SK-N-SH treated with all-trans-retinoic acid at 6 μM for 48 hours (cell line): ENCODE measurements at regions not wholly inside any gene's neighbourhood (a gene's known extent, or its start where the extent isn't known, plus 50 kb on each side); places are given as distances from the start of the nearest gene placed in this dataset.

Experiments
- ARNTL ChIP-seq: fragments of 450-650 bp; formaldehyde crosslinking; IDR thresholded peaks from 2 replicates; pipeline ENCODE4 v1.5.0; 2020; ENCODE audit warnings: low read depth, mild to moderate bottlenecking, moderate library complexity, borderline replicate concordance
- BACH2 ChIP-seq: fragments of 250-450 bp; sonication (Bioruptor Pico); IDR thresholded peaks from 2 replicates; pipeline ENCODE4 v1.9.0; 2021; ENCODE audit warnings: mild to moderate bottlenecking, borderline replicate concordance
- CSDC2 ChIP-seq: fragments of 250-450 bp; sonication (Bioruptor Pico); IDR thresholded peaks from 2 replicates; pipeline ENCODE4 v1.5.0; 2020; ENCODE audit warnings: mild to moderate bottlenecking, moderate library complexity
- ESRRG ChIP-seq: fragments of 250-450 bp; sonication (Bioruptor Pico); IDR thresholded peaks from 2 replicates; pipeline ENCODE4 v1.6.1; 2021; ENCODE audit warnings: mild to moderate bottlenecking
- GLIS3 ChIP-seq: fragments of 250-450 bp; sonication (Bioruptor Pico); IDR thresholded peaks from 2 replicates; pipeline ENCODE4 v1.5.0; 2020; ENCODE audit warnings: mild to moderate bottlenecking, moderate library complexity
- OSR1 ChIP-seq: fragments of 250-450 bp; sonication (Bioruptor Pico); IDR thresholded peaks from 2 replicates; pipeline ENCODE4 v1.8.0; 2022; ENCODE audit warnings: moderate library complexity, mild to moderate bottlenecking, inconsistent platforms
- RARB ChIP-seq: fragments of 250-450 bp; sonication (Bioruptor Pico); IDR thresholded peaks from 2 replicates; pipeline ENCODE4 v1.8.0; 2021; ENCODE audit warnings: mild to moderate bottlenecking, moderate library complexity
- TCF4 ChIP-seq: fragments of 250-450 bp; sonication (Bioruptor Pico); IDR thresholded peaks from 2 replicates; pipeline ENCODE4 v1.8.0; 2021; ENCODE audit warnings: mild to moderate bottlenecking, moderate library complexity, borderline replicate concordance
- TOX ChIP-seq: fragments of 250-450 bp; sonication (Bioruptor Pico); IDR thresholded peaks from 2 replicates; pipeline ENCODE4 v1.8.0; 2021; ENCODE audit warnings: mild to moderate bottlenecking, moderate library complexity, borderline replicate concordance
- ZFP3 ChIP-seq: fragments of 250-450 bp; sonication (Bioruptor Pico); IDR thresholded peaks from 2 replicates; pipeline ENCODE4 v1.5.0; 2020; ENCODE audit warnings: mild to moderate bottlenecking, moderate library complexity
- ZNF70 ChIP-seq: fragments of 450-650 bp; formaldehyde crosslinking; IDR thresholded peaks from 2 replicates; pipeline ENCODE4 v1.5.0; 2020; ENCODE audit warnings: mild to moderate bottlenecking, moderate library complexity
- TF ChIP-seq, protein P1 (sequence below): fragments of 250-450 bp; sonication (Bioruptor Pico); IDR thresholded peaks from 2 replicates; pipeline ENCODE4 v1.5.1; 2020; ENCODE audit warnings: low read depth, mild to moderate bottlenecking, moderate library complexity

DNA sequence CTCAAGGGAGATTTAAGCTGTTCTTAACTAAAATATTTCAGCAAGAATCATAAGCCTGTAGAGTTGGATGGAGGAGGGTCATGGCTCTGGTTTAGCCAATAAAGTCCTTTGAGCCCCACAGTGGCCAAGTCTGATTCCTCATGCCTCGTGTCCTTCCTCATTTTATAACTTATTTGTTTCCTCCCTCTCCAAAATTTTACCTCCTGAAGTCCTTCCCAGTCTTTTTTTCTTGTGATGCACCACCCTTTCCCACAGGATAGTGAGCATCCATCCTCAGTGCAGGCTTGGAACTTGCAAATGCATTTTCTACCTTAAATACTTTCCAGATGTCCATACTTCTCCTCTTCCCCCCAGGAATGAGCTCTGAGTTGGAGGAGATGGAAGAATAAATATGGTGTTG, 162.7 kb upstream of the AGTR1 start:
- no peak for TF ChIP-seq TOX (CRISPR knock-in tag)
- no peak for TF ChIP-seq ESRRG (CRISPR knock-in tag)
- TF ChIP-seq ARNTL (CRISPR knock-in tag): no peak
- no peak for TF ChIP-seq TCF4 (CRISPR knock-in tag)
- TF ChIP-seq OSR1 (CRISPR knock-in tag): no peak
- TF ChIP-seq, protein P1, sequence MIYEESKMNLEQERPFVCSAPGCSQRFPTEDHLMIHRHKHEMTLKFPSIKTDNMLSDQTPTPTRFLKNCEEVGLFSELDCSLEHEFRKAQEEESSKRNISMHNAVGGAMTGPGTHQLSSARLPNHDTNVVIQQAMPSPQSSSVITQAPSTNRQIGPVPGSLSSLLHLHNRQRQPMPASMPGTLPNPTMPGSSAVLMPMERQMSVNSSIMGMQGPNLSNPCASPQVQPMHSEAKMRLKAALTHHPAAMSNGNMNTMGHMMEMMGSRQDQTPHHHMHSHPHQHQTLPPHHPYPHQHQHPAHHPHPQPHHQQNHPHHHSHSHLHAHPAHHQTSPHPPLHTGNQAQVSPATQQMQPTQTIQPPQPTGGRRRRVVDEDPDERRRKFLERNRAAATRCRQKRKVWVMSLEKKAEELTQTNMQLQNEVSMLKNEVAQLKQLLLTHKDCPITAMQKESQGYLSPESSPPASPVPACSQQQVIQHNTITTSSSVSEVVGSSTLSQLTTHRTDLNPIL: no peak
- no peak for TF ChIP-seq GLIS3
- TF ChIP-seq ZNF70 (CRISPR knock-in tag): no peak
- no peak for TF ChIP-seq BACH2 (CRISPR knock-in tag)
- no peak for TF ChIP-seq CSDC2 (CRISPR knock-in tag)
- no peak for TF ChIP-seq ZFP3 (CRISPR knock-in tag)
- TF ChIP-seq RARB (CRISPR knock-in tag): no peak
